Glutamatergic neuron (in vitro differentiated cells): ENCODE measurements at regions not wholly inside any gene's neighbourhood (a gene's known extent, or its start where the extent isn't known, plus 50 kb on each side); places are given as distances from the start of the nearest gene placed in this dataset.

Experiments
- DNase-seq: peaks from one replicate; pipeline ENCODE4 v3.0.0; 2022
- H3K27ac Mint-ChIP-seq: one replicate; pipeline ENCODE4 v1.8.0; 2020; ENCODE audit warnings: mild to moderate bottlenecking, mixed read lengths, inconsistent platforms; ENCODE audit not compliant: unreplicated experiment
- H3K27me3 Mint-ChIP-seq: one replicate; pipeline ENCODE4 v1.8.0; 2020; ENCODE audit warnings: mild to moderate bottlenecking, moderate library complexity, mixed read lengths, inconsistent platforms; ENCODE audit not compliant: unreplicated experiment
- H3K36me3 Mint-ChIP-seq: one replicate; pipeline ENCODE4 v1.8.0; 2020; ENCODE audit warnings: mild to moderate bottlenecking, mixed read lengths, inconsistent platforms; ENCODE audit not compliant: unreplicated experiment
- H3K4me1 Mint-ChIP-seq: one replicate; pipeline ENCODE4 v1.8.0; 2020; ENCODE audit warnings: mild to moderate bottlenecking, low read depth, mixed read lengths, inconsistent platforms; ENCODE audit not compliant: unreplicated experiment
- H3K4me3 Mint-ChIP-seq: one replicate; pipeline ENCODE4 v1.8.0; 2020; ENCODE audit warnings: mild to moderate bottlenecking, mixed read lengths, inconsistent platforms; ENCODE audit not compliant: unreplicated experiment
- H3K9me3 Mint-ChIP-seq: one replicate; pipeline ENCODE4 v1.8.0; 2020; ENCODE audit warnings: mild to moderate bottlenecking, moderate library complexity, mixed read lengths, inconsistent platforms; ENCODE audit not compliant: unreplicated experiment
- CTCF ChIP-seq: fragments of 200-600 bp; sonication (generic); IDR thresholded peaks from one replicate; pipeline ENCODE4 v1.5.0; 2021; ENCODE audit not compliant: partially characterized antibody, unreplicated experiment

- Mint-ChIP-seq H3K36me3 (no peaks in the 10 kb centered on the region), H3K4me3 (no peak overlapping the region), H3K27me3 (peaks cover 3% of the 10 kb centered on the region), H3K4me1 (peaks cover 3% of the 10 kb centered on the region), H3K9me3 (no peaks in the 10 kb centered on the region), H3K27ac (no peak overlapping the region)
- no peak for TF ChIP-seq CTCF
- no peak for DNase-seq
Observed at GRCh38 chr12:91542666-91543065, 360.0 kb upstream of the DCN start.

- TF ChIP-seq CTCF: no peak
- Mint-ChIP-seq H3K27ac (no peak overlapping the region), H3K27me3 (peaks cover 3% of the 10 kb centered on the region), H3K4me1 (peaks cover 3% of the 10 kb centered on the region), H3K4me3 (no peak overlapping the region), H3K36me3 (no peaks in the 10 kb centered on the region), H3K9me3 (no peaks in the 10 kb centered on the region)
- DNase-seq: no peak
Observed at GRCh38 chr12:91542067-91542466, 359.4 kb upstream of the DCN start.

GRCh38 chr12:91538418-91538817 is 355.8 kb upstream of the DCN start:
- peaks cover 3% of the 10 kb centered on the region for H3K4me1 Mint-ChIP-seq
- no peak overlapping the region for H3K27ac Mint-ChIP-seq
- peaks cover 3% of the 10 kb centered on the region for H3K27me3 Mint-ChIP-seq
- no peak for DNase-seq
- H3K9me3 Mint-ChIP-seq: no peaks in the 10 kb centered on the region
- no peaks in the 10 kb centered on the region for H3K36me3 Mint-ChIP-seq
- no peak overlapping the region for H3K4me3 Mint-ChIP-seq
- no peak for TF ChIP-seq CTCF

- no peak for TF ChIP-seq CTCF
Observed at GRCh38 chr12:91533366-91533765, 350.7 kb upstream of the DCN start.

GRCh38 chr12:91529829-91530228 is 347.2 kb upstream of the DCN start:
- TF ChIP-seq CTCF: no peak
- no peaks in the 10 kb centered on the region for H3K4me1 Mint-ChIP-seq
- no peak overlapping the region for H3K4me3 Mint-ChIP-seq
- H3K27ac Mint-ChIP-seq: no peak overlapping the region
- no peaks in the 10 kb centered on the region for H3K27me3 Mint-ChIP-seq
- no peaks in the 10 kb centered on the region for H3K36me3 Mint-ChIP-seq
- no peak for DNase-seq
- no peaks in the 10 kb centered on the region for H3K9me3 Mint-ChIP-seq

More at GRCh38 chr12:91533366-91533765, 350.7 kb upstream of the DCN start:
- H3K4me1 Mint-ChIP-seq: no peaks in the 10 kb centered on the region
- H3K27ac Mint-ChIP-seq: no peak overlapping the region
- no peaks in the 10 kb centered on the region for H3K9me3 Mint-ChIP-seq
- H3K27me3 Mint-ChIP-seq: peaks cover 3% of the 10 kb centered on the region
- no peaks in the 10 kb centered on the region for H3K36me3 Mint-ChIP-seq
- DNase-seq: no peak
- H3K4me3 Mint-ChIP-seq: no peak overlapping the region
